Right lobe of liver (tissue), 4 donors: ENCODE measurements at regions not wholly inside any gene's neighbourhood (a gene's known extent, or its start where the extent isn't known, plus 50 kb on each side); places are given as distances from the start of the nearest gene placed in this dataset.

Experiments used
- CTCF ChIP-seq, 4 donors: fragments of 200-600 bp in 3 of 4; fragments of 450-650 bp in 1 of 4; IDR thresholded peaks; one replicate each; pipeline versions ENCODE4 v1.5.1 to v1.8.0; 2016 to 2022; ENCODE audit warnings: antibody characterized with exemption in 4 of 4, mild to moderate bottlenecking in 2 of 4
- POLR2A ChIP-seq: fragments of 450-650 bp; IDR thresholded peaks from one replicate; pipeline ENCODE4 v1.6.1; 2017; ENCODE audit warnings: antibody characterized with exemption, mild to moderate bottlenecking
- donor health status: DM: no; HTN: no; CAD: no.
- donor health status: DM: no; HTN: no; CAD: no.
- donor health status: DM: no; HTN: yes; CAD: no.

- TF ChIP-seq POLR2A (no peak), CTCF (IDR thresholded peaks at IDR 0.05) (no peak)
Observed at GRCh38 chr5:68544648-68545552, 329.3 kb downstream of the PIK3R1 start.
